Adrenal gland (tissue), 5 donors: ENCODE measurements at regions not wholly inside any gene's neighbourhood (a gene's known extent, or its start where the extent isn't known, plus 50 kb on each side); places are given as distances from the start of the nearest gene placed in this dataset.
"Not testable (repeated sequence)": the region's sequence is repeated elsewhere in the genome, so short reads cannot be mapped to it uniquely, and the experiment has no call there.

ENCODE experiments used
- POLR2A ChIP-seq, 2 donors: fragments of 450-650 bp; IDR thresholded peaks; one replicate each; pipeline ENCODE4 v1.6.1; 2017; ENCODE audit warnings: antibody characterized with exemption in 2 of 2, mild to moderate bottlenecking in 2 of 2, moderate library complexity in 1 of 2
- TF ChIP-seq, protein P1 (sequence below), 6 experiments: fragments of 450-650 bp in 4 of 6; fragments of 200-600 bp in 2 of 6; sonication (generic) in 1 of 6; IDR thresholded peaks; 1 replicate in 5 of 6; 2 replicates in 1 of 6; pipeline versions ENCODE4 v1.5.1 to v1.8.0; 2016 to 2021; ENCODE audit warnings: antibody characterized with exemption in 6 of 6, mild to moderate bottlenecking in 2 of 6, moderate library complexity in 1 of 6
- donor health status: DM: no; HTN: no; CAD: no.

DNA sequence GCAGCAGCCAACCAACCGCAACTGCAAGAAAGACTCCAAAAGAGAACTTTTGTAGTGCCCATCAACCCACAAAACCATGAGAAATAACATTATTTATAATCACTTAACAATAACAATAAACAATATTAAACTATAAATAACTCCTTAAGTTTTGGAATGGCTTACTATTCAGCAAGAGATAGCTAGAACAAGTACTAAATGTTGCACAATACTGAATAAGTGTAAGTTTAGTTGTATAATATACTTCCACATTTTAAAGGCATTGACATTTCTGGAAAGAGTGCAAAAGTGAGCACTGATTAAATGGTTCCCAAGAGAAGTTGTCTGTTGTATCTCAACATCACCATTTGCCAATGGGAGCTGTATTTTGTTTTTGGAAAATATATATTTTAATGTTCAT lies 4176.8 kb upstream of the OR11H1 start:
- not testable (repeated sequence) for TF ChIP-seq POLR2A (IDR thresholded peaks at IDR 0.05)
- TF ChIP-seq, protein P1, sequence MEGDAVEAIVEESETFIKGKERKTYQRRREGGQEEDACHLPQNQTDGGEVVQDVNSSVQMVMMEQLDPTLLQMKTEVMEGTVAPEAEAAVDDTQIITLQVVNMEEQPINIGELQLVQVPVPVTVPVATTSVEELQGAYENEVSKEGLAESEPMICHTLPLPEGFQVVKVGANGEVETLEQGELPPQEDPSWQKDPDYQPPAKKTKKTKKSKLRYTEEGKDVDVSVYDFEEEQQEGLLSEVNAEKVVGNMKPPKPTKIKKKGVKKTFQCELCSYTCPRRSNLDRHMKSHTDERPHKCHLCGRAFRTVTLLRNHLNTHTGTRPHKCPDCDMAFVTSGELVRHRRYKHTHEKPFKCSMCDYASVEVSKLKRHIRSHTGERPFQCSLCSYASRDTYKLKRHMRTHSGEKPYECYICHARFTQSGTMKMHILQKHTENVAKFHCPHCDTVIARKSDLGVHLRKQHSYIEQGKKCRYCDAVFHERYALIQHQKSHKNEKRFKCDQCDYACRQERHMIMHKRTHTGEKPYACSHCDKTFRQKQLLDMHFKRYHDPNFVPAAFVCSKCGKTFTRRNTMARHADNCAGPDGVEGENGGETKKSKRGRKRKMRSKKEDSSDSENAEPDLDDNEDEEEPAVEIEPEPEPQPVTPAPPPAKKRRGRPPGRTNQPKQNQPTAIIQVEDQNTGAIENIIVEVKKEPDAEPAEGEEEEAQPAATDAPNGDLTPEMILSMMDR (IDR thresholded peaks at IDR 0.05) = not testable (repeated sequence)
